ENCODE measurements at regions not wholly inside any gene's neighbourhood (a gene's known extent, or its start where the extent isn't known, plus 50 kb on each side); places are given as distances from the start of the nearest gene placed in this dataset.

DNA sequence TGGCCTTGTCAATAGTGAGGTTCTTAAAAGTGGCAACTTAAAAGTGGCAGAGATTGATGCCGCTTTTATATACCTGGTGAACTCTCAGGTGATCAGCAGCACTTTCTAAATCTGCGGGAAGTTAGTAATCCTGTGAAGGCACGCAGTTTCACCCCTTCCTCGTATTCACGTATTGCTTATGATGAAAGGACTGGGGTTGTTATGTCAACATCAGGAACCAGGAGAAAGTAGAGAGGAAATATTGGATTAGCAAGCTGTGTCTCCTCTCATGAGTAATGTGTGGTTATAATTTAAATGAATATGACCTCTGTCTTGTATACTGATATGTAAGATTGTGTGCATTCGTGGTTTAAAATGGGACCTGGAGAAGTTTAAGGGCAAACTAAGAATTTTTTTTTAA is 544.6 kb downstream of the SLITRK6 start:
- TF ChIP-seq, protein P1, sequence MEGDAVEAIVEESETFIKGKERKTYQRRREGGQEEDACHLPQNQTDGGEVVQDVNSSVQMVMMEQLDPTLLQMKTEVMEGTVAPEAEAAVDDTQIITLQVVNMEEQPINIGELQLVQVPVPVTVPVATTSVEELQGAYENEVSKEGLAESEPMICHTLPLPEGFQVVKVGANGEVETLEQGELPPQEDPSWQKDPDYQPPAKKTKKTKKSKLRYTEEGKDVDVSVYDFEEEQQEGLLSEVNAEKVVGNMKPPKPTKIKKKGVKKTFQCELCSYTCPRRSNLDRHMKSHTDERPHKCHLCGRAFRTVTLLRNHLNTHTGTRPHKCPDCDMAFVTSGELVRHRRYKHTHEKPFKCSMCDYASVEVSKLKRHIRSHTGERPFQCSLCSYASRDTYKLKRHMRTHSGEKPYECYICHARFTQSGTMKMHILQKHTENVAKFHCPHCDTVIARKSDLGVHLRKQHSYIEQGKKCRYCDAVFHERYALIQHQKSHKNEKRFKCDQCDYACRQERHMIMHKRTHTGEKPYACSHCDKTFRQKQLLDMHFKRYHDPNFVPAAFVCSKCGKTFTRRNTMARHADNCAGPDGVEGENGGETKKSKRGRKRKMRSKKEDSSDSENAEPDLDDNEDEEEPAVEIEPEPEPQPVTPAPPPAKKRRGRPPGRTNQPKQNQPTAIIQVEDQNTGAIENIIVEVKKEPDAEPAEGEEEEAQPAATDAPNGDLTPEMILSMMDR (IDR thresholded peaks at IDR 0.05), result no peak
- TF ChIP-seq POLR2AphosphoS5 (IDR thresholded peaks at IDR 0.05) (no peak), POLR2A (IDR thresholded peaks at IDR 0.05) (no peak)
